NCI-H345 (cell line): ENCODE measurements at regions not wholly inside any gene's neighbourhood (a gene's known extent, or its start where the extent isn't known, plus 50 kb on each side); places are given as distances from the start of the nearest gene placed in this dataset.
A peak's percentile ranks its signal among the peaks of the same experiment; 100 is the strongest.

Source experiments
- DNase-seq: peaks from one replicate; lab custom pipeline; 2025; lab: John Stamatoyannopoulos, UW

DNA sequence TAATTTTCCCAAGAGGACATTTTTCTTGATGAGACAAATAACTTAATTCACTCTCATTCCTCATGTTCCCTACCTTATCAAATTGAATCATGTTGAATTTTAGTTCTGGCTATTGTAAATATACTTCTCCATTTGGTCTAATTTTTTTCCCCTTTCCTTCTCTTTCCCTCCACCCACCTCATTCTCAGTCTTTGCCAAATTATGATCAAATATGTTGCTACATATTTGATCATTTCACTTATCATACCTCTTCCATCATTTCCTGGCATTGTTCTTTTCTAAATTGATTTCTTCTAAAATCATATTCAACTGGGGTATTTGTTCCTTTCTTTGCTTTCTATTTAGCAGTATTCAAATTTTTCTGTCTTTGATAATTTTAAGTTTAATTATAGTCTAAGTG is 52.3 kb downstream of the HDGFL1 start:
- no peak for DNase-seq

DNA sequence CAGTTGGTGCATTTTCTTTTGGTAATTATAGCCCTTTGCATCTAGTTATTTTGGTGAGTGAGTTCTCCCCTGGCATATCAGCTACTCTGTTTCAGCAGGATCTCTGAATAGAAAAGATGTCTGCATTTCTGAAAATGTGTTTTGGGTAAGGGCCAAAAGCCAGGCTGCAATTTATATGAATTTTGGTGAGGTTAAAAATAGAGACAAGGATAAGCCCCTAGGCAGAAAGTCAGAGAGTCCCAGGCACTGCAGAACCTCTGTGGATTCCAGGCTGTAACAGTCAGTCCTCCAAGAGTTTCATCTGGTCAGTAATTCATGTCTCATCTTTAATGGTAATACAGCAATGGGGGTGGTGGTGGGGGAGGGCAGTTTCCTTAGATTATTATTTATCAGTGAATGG is 53.0 kb downstream of the HDGFL1 start:
- DNase-seq = no peak

DNA sequence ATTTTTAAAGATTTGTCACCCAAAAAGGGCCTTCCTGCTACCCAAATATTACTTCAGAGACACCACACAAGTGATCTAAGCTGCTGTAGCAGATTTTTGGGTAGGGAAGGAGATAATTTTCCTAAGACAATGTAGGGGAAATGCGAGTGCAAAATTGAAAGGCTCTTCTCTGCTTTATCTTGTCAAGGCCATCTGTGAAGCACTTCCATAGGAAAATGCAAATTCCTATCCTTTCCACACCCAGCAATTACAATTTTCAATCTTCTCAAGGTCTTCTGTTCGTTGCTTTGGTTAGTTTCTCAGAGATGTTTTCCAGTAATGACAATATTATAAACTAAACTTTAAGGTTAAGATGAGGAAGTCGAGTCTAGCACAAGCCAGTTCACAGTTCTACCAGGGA is 53.4 kb downstream of the HDGFL1 start:
- DNase-seq = no peak

DNA sequence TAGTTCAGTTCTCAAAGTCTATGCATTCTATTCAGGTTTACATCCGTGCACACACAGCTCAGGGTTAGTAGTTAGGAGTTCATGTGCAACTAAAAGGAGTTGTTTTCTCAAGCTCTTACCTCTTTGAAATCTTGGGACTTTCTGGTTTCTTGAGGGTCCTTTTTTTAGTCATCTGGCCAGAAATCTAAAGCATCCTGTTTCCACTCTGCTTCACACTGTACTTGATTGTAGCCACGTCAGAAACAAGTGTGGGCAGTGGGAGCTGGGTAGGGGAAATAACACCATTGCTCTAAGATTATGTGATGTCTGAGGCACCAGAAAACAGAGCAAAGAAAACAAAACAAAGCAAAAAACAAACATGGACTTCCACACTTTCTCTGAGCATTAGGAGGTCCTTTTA is 58.3 kb downstream of the HDGFL1 start:
- no peak for DNase-seq

DNA sequence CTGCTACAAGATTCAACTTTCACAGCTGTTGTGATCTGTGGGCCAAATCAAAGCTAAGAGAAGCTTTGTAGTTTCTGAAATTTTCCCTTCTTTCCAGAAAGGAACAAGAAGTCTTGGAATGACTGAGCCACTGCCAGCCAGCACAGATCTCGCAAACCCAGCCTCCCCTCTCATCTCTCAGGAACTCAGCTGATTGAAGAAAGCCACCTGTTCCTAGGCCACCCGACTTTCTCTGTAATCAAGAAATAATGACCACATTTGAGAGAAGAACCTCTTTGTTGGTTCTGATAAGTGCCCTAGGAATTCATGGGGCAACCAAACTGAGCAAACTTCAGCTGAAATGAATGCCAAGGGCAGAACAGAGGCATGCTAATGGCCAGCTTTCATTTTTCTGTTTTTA is 61.7 kb downstream of the HDGFL1 start:
- DNase-seq = no peak

DNA sequence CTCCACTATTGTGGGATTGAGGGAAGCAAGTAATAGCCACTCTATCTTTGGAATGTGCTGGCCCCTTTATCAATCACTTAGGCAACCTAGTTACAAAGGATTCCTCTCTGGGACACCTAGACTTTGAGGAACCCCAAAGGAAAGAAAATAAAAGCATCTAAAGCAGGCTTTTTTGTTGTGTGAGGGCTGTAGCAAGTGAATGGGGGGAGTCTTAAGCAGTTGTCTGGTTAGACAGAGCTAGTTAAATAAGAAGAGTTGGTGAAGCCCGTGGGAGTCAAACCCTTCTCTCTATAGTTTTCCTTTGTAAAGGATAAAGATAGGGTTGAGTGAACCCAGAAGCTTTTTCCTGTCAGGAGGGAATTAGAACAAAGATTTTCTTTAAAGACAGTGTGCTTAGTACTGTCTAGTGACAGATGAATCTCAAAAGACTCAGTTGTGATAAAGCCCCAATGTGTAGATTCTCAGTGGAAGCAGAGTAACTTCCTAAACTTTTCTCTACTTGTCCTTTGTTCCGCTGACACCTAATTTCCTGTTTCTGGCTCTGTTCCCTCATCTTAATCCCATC is 63.3 kb downstream of the HDGFL1 start:
- DNase-seq = no peak

DNA sequence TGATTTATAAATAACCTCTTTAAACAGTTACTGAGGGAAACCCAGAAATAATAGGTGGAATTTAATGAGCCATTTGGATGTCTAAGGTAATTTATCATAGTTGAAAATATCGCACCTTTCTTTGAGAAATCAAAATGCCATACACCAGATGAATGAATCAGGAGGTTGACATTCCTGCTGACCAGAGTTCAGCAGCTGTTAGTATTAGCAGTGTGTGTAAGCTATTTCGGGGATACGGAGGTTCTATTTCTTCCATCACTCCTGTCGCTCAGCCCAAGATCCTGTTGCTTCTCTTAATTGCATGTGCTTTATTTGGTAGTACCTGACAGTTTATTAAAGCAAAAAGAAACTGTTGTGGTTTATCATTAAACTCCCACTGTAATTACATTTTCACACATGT is 67.1 kb downstream of the HDGFL1 start:
- DNase-seq = no peak

DNA sequence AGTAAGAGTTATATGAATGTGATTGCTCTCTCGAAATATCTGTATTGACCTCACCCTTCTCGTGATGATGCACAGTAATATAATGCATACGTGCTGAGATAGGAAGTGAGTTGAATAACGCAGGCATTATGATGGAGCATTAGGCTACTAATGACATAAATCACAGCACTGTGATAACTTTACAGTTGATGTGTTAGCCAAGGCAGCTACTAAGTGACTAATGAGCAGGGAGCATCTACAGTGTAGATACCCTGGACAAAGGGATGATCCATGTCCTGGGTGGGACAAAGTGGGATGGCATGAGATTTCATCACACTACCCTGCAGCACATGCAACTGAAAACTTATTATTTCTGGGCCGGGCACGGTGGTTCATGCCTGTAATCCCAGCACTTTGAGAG is 68.4 kb downstream of the HDGFL1 start:
- no peak for DNase-seq

DNA sequence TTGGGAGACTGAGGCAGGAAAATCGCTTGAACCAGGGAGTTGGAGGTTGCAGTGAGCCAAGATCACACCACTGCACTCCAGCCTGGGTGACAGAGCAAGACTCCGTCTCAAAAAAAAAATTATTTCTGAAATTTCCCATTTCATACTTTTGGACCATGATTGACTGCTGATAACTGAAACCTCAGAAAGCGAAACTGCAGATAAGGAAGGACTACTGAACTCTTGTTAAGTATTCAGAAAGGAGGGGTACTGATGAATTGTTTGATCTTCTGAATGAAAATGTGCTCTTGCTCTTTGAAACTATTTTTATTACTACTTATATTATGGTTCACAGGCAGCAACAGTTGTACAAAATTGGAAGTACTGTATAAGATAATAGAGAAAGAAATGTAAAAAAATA is 69.0 kb downstream of the HDGFL1 start:
- DNase-seq = no peak

DNA sequence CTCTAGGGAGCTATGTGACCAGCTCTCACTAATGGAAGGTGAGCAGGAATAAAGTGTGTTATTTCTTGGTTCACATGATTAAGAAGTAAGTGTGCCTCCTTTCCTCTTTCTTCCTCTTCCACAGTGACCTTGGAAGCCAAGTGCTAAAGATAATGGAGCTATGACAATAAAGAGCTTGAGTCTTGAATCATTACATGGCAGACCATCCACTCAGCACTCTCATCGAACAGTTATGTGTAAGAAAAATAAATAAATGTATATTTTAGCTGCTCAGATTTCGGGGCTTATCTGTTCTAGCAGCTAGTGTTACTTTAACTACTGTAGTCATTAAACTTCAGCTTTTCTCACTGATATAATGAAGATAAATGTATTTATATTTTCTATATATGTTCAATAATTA is 72.9 kb downstream of the HDGFL1 start:
- no peak for DNase-seq

DNA sequence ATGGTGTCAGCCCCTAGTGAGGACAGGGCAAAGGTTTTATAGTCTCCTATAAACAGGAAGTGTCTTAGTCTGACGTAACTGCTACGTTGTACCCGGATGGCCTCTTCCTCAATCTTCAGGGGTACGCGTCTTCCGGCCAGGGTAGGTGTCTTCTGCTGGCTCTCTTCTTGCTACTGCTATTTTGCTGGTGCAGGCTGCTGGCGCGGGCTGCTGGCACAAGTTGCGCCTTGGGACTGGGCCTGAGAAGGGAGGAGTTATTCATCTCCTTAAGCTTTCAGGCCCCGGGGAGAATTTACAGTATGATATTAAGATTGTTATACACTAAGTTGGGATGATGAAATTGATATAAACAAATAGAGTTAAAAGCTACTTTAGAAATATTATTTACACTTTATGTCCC is 74.4 kb downstream of the HDGFL1 start:
- no peak for DNase-seq

DNA sequence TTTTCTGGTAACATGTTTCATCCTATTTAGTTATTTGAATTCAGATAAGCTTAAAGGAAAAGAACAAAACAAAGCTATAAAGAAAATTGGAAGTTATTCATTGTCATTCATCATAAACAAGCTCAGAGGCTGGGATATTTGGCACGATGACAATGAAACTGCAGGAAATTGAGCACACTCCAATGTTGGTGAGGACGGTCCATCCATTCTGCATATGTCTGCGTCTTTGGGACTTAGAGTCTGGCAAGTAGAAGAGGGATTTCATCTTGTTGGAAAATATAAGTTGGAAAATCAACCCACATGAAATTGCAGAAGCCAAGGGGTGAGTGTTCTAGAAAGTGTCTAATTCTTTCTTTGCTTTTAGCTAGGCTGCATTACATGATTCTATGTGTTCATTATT is 78.4 kb downstream of the HDGFL1 start:
- DNase-seq = no peak

DNA sequence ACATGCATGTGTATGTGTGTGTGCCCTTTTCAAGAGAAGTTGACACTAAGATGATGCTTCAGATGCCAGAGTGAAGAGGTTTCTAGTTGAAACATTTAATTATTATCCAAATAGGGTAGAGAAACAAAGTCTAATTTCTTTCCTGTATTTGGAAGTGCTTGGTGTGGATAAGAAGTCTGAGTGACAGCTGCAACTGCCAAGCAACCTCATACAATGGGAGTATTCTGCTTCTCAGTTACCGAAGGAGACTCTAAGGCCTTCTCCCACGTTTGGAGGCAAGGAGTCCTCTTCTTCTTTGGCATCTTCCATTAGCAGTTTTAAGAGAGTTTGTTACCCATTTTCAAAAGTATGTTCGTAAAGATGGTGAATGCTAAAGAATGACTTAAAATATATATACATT is 82.4 kb downstream of the HDGFL1 start:
- DNase-seq = no peak

DNA sequence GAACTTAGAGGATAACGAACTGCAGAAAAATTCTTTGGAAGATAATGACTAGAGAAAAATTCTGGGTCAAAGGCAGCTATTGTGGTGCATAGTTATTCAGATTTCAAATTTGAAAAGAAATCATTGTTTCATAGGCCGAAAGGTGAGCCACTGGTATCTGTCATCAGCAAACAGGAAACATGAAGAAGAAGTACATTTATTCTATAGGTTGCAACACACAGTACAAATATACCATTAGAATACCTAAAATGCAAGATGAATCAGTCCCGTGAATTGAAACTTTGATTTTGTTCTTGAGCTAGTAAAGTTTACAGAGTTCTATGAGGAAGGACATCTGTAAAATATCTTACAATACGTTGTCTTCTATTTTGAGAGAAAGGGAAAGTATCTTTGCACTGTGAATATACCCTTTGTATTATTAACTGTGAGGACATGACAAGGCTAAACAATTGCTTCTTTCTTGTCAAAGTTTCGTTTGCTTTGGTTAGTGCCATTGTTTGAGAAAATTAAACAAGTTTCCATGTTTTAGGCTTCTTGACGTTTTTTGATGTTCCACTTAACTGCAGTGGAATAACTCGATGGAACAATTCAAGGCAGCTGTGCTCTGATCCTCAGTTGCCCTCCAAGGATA is 84.7 kb downstream of the HDGFL1 start:
- DNase-seq = no peak

DNA sequence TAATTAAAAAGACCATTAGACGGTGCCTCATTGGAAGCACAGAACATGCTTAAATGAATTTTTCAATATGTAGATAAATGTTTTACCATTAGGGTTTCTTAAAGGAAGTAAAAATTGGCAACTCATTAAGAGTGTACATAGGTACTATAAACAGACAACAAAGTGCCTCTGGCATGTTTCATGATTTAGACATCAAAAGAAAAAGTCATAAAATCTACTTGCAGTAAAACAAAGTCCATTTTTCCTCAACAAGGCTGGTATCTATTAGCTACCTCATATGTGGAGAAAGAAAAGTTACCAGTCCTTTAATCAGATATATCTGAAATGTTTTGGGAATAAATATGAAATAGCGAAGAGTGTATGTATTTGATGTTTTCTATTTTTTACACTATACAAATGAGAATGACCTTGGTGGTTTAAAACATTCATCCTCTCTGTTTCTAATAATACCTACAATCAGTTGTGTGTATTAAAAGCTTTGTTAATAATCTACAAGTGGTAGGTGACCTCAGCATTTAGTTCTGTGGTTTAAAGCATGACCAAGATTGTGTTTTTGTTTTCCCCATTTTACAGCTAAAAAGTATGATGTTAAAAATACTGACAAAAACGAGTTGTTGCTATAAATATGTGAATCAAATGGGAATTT is 87.5 kb downstream of the HDGFL1 start:
- DNase-seq = no peak

DNA sequence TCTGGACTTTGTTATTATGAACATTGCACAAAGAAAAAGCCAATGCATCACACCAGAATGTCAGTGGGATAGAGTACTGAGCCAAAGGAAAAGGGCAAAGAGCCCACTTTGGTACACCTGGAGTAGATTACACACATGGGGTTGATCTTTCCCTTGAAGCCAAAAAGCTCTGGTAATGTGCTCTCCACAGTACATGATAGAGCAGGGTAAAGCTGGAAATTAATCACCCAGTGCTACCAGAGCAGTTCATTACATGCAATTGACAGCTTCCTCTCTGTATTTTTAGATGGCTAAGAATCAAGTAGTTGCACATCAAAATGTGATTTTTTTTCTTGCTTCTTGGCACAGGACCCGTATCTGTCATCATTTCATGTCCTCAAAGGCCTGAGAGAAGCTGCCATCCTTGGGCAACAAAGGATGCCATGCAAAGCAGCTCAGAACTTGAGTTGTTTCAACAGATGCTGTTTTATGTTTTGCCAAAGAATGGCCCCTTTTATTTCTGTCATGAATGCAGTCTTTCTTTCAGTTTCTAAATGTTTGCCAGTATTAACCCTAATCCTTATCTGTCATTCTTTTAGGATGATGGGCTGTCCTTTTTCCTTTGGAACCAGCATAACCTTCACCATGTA is 88.1 kb downstream of the HDGFL1 start:
- no peak for DNase-seq

DNA sequence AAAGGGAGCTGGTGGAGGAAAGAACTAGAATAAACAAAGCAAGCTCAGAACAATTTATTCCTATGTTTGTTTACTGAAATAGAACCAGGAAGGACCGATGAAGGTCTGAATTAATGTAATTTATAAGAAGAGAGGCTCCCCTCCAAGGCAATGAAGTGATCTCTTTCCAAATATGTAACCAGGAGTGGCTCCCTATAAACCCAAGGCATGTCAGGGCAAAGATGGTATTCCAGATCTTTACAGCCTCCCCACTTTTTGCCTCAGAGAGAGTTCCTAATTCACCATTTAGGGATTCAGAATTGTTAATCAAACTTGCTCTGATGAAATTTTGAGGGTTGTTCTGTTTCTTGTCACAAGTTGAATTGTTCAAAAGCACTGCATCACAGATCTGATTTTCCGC is 88.8 kb downstream of the HDGFL1 start:
- DNase-seq = no peak

DNA sequence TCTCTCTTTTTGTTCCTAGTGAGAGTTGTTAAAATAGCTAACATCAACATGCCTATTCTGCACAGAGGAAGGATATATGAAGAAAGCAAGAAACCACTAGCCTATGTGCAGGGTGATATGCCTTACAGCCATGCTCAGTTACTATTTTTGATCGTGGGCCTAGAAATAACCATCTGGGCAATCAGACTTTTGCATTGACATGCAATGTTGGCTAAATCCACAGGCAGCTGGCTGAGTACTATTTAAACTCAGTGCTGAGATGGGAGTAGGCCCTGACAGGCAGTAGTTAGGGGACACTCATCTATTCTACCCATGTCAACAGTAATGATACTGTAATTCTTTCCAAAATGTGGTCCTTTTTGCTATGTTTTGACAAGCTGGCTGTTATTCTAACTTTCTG is 89.6 kb downstream of the HDGFL1 start:
- peak; percentile 3 for DNase-seq

DNA sequence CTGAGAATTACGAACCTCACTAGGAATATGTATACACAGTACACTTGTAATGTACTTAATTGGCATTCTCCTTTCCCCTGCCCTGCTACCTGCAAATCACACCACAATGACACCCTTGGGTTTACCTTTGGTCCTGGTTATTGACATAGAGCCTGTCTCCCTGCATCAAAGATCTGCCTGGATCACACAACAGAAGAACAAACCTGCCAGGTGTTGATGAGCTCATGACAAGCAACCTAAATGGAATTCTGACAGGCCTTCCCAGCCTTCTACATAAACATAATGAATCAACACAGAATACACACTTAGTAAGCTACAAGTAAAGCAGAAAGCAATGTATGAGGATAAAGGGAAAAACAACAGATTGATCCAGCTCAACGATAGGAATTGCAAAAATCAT is 95.6 kb downstream of the HDGFL1 start:
- peak; percentile 69 for DNase-seq

DNA sequence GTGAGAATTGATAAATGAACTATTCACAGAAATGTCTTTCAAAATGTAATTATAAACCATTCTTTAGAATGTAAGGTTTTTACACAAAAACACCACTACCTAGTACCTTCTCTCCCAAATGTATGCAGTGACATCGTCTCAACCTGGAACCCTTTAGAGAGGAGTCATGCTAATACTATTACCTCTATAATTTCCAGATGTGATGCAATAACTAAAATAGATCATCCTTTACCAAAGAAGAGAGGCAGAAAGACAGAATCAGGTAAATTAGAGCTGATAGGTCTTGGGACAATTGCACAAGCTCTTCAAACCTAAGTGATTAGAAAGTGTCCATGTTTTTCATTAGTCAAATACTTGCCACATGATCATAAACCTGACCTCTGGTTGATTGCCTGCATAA is 96.7 kb downstream of the HDGFL1 start:
- no peak for DNase-seq

DNA sequence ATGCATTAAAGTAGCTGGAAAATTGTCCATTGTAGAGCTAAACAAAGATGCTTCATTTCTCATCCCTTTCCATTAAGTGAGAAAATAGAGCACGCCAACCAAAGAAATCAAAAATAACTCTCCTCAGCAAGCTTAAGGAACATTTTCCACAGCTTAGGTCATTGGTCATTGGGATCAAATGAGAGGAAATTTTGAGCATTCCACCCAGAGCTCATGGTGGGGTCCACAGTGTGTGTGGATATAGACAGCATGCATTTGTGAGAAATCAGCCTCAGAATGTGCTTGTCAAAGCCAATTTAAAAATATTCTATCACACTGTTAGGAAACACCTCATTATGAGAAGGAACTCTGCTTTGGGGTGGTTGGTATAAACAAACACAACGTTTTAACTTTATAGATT is 97.2 kb downstream of the HDGFL1 start:
- no peak for DNase-seq

DNA sequence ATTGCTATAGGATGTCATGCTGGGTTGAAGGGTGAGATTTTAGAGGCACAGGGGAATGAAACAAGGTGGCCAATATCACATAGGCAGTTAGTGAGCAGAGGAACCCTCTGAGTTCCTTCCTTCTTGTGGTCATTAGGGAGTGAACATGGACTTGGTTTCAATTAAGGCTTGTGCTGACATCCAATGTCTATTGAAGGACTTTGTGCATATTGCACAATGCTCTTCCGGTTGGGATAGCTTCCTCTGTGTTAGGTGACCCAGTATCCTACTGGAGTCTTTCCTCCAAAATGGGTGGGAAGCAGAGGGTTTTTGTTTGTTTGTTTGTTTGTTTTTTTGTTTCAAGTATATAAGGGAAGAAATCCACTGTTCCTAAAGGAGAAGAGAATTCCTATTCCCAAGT is 98.5 kb downstream of the HDGFL1 start:
- DNase-seq = no peak

DNA sequence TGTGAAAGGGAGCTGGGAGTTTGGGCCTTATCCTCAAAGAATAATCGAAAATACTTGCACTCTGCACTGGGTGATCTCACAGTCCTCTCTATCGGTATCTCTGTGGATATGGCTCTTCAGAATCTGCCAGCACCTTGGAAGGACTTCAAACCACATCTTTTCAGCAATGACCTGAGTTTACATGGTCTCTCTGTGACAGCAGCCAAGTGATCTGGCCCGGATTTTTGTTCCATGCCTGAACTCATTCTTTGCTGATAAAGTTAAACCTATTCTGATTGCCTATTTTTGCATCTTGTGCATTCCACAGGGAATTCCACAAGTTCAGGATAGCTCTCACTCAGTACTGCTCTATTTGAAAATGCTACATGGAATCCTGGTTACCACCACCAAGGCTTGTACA is 98.9 kb downstream of the HDGFL1 start:
- DNase-seq = no peak

DNA sequence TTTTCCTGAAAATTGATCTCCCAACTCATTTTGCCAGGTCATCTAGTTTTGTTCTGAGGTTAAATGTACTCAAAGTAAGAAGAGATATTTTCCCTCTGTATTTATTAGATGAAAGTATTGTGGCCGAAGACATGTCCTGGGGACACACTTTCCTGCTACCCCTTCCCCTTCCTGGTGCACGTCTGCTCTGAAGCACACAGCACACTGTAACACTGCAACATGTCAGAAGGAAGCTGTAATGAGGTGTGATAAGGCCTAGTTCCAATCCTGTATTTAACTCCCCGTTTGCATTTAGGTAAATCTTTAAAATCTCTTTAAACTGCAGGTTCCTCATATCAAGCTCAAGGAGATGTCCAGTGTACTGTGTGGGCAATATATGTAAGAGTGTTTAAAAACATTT is 99.4 kb downstream of the HDGFL1 start:
- no peak for DNase-seq
